CD4-positive, alpha-beta T cell (primary cell): ENCODE measurements at regions not wholly inside any gene's neighbourhood (a gene's known extent, or its start where the extent isn't known, plus 50 kb on each side); places are given as distances from the start of the nearest gene placed in this dataset.

Experiments
- ATAC-seq: fragments of 200-7000 bp; cut with Tn5 transposase; one replicate; pipeline ENCODE4 v1.10.0; 2022; ENCODE audit warnings: mild to moderate bottlenecking; ENCODE audit not compliant: poor library complexity
- CTCF ChIA-PET: fragments of 350-600 bp; sonication (Branson Sonifier 250); formaldehyde crosslinking; loops from one replicate; lab custom pipeline; 2021; ENCODE audit warnings: antibody characterized with exemption, inconsistent platforms; lab: Charles Lee
- POLR2A ChIA-PET: fragments of 350-600 bp; sonication (Branson Sonifier 250); formaldehyde crosslinking; loops from one replicate; lab custom pipeline; 2021; ENCODE audit warnings: antibody characterized with exemption, inconsistent platforms; lab: Charles Lee
- DNase-seq, 14 experiments: peaks; one replicate each; pipeline ENCODE4 v3.0.0-alpha.2; 2013 to 2020; ENCODE audit warnings: mixed read lengths in 2 of 14
- H3K27ac ChIP-seq, 2 donors: one replicate each; pipeline versions ENCODE4 v1.5.1 to v1.7.0; 2013; ENCODE audit warnings: low read length in 2 of 2, low read depth in 1 of 2, mild to moderate bottlenecking in 1 of 2
- H3K27me3 ChIP-seq, 2 experiments: 1 replicate in 1 of 2; 2 replicates in 1 of 2; pipeline versions ENCODE4 v1.6.1 to v1.7.0; 2013; ENCODE audit warnings: low read length in 2 of 2, control low read depth in 1 of 2, mild to moderate bottlenecking in 1 of 2, moderate library complexity in 1 of 2; ENCODE audit not compliant: insufficient read depth in 2 of 2, control insufficient read depth in 1 of 2
- H3K36me3 ChIP-seq: one replicate; pipeline ENCODE4 v1.6.1; 2013; ENCODE audit warnings: low read length, control low read depth; ENCODE audit not compliant: insufficient read depth
- H3K4me1 ChIP-seq: one replicate; pipeline ENCODE4 v1.6.1; 2013; ENCODE audit warnings: low read length, control low read depth; ENCODE audit not compliant: insufficient read depth
- H3K4me3 ChIP-seq: one replicate; pipeline ENCODE4 v1.5.1; 2013; ENCODE audit warnings: mild to moderate bottlenecking, low read length, moderate library complexity
- H3K9me3 ChIP-seq, 2 experiments: 1 replicate in 1 of 2; 2 replicates in 1 of 2; pipeline versions ENCODE4 v1.6.1 to v1.7.0; 2013; ENCODE audit warnings: low read length in 2 of 2, mild to moderate bottlenecking in 2 of 2, control low read depth in 1 of 2, moderate library complexity in 1 of 2; ENCODE audit not compliant: control insufficient read depth in 1 of 2, insufficient read depth in 1 of 2
- H3K27ac Mint-ChIP-seq: one replicate; pipeline ENCODE4 v1.8.0; 2020; ENCODE audit warnings: mixed read lengths
- H3K27me3 Mint-ChIP-seq: one replicate; pipeline ENCODE4 v1.8.0; 2021; ENCODE audit warnings: mixed read lengths
- H3K36me3 Mint-ChIP-seq: one replicate; pipeline ENCODE4 v1.8.0; 2021; ENCODE audit warnings: low read depth, mixed read lengths
- H3K4me1 Mint-ChIP-seq: one replicate; pipeline ENCODE4 v1.8.0; 2021; ENCODE audit warnings: low read depth, mixed read lengths
- H3K4me3 Mint-ChIP-seq: one replicate; pipeline ENCODE4 v1.8.0; 2020; ENCODE audit warnings: mild to moderate bottlenecking, mixed read lengths
- H3K9me3 Mint-ChIP-seq: one replicate; pipeline ENCODE4 v1.8.0; 2020; ENCODE audit warnings: mixed read lengths
- CTCF ChIP-seq: fragments of 200-600 bp; IDR thresholded peaks from one replicate; pipeline ENCODE4 v1.8.0; 2022; ENCODE audit warnings: antibody characterized with exemption, mild to moderate bottlenecking
- intact Hi-C, 2 experiments: fragments of 100-400 bp; cut with DNase I in 1 of 2; cut with micrococcal nuclease in 1 of 2; formaldehyde crosslinking; loops; one replicate each; pipeline versions ENCODE4 v1.15.1 to v1.9.0; 2023 to 2025; cut with DNase I, micrococcal nuclease

DNA sequence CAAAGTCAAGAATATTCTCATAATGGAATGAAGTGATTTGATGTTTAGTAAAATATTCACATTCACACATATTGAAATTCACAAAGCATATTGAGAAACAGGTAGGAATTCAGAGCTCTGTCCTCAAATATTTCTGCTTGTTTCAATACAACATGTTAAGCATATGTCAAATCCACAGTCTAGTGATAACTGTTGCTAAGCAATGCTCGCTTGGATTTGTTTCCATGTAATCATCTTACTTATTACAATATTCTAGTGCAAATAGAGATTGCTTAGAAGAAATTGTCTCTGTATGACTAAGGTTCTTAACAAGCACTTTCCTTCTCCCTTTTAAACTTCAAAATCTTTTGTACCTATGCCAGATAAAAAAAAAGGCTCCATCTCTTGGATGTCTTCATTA is 995.7 kb downstream of the CDH18 start:
- no peaks in the 10 kb centered on the region for H3K27me3 ChIP-seq
- POLR2A ChIA-PET: no interaction called here
- no peaks in the 10 kb centered on the region for H3K36me3 ChIP-seq
- intact Hi-C loops: no loop called here
- no peaks in the 10 kb centered on the region for H3K27me3 Mint-ChIP-seq
- no peaks in the 10 kb centered on the region for H3K4me1 ChIP-seq
- no peak for TF ChIP-seq CTCF
- H3K9me3 ChIP-seq: no peaks in the 10 kb centered on the region
- H3K9me3 Mint-ChIP-seq: peaks cover 2% of the 10 kb centered on the region
- no peak for DNase-seq
- no peak overlapping the region for H3K27ac Mint-ChIP-seq
- H3K4me3 ChIP-seq: no peak overlapping the region
- no peak overlapping the region for H3K4me3 Mint-ChIP-seq
- no peak overlapping the region for H3K27ac ChIP-seq
- CTCF ChIA-PET: no interaction called here
- H3K4me1 Mint-ChIP-seq: no peaks in the 10 kb centered on the region
- H3K36me3 Mint-ChIP-seq: no peaks in the 10 kb centered on the region
- no peak for ATAC-seq

DNA sequence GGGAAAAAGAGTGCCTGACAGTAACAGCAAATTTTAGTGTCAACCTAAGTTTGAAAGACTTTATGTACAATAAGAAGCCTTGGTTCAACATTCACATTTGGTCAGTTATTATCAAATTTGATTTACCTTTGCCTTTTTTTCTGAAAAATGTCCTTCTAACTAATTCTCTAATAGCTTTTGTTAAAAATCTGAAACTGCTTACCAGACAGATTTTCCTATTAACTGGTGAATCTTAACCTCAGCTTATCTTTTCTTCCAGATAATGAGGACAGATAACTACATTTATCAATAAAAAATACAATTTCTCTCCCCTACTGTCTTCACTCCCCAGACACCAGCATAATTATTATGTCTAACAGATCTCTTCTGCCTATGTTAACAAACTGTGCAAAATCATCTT is 988.5 kb downstream of the CDH18 start:
- intact Hi-C loops: no loop called here
- ChIA-PET CTCF (no interaction called here), POLR2A (no interaction called here)
- H3K4me3 ChIP-seq: no peak overlapping the region
- H3K4me1 Mint-ChIP-seq: no peaks in the 10 kb centered on the region
- H3K36me3 ChIP-seq: no peaks in the 10 kb centered on the region
- DNase-seq: no peak
- H3K27me3 ChIP-seq: no peaks in the 10 kb centered on the region
- H3K27me3 Mint-ChIP-seq: no peaks in the 10 kb centered on the region
- no peak for ATAC-seq
- H3K4me1 ChIP-seq: no peaks in the 10 kb centered on the region
- H3K9me3 Mint-ChIP-seq: peaks cover 8% of the 10 kb centered on the region
- H3K27ac ChIP-seq: no peak overlapping the region
- H3K9me3 ChIP-seq: no peaks in the 10 kb centered on the region
- TF ChIP-seq CTCF: no peak
- H3K36me3 Mint-ChIP-seq: no peaks in the 10 kb centered on the region
- H3K4me3 Mint-ChIP-seq: no peak overlapping the region
- H3K27ac Mint-ChIP-seq: no peak overlapping the region

DNA sequence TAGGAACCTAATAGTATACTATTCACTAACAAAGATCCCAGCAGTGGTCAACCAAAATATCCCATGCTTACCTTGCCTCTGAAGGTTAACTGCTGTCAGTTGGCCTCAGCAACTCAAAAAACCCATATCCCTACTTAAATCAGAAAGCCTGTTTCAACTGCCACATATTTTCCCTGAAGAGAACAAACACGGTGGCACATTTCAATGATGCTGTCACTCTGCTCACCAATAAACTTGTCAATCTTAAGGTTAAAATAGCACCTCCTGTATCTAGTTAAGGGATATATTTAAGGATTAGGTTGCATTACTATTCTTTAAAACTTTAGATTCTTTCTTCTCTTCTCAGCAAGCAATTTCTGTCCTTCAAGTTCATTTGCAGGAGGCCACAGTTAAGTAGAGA is 986.9 kb downstream of the CDH18 start:
- H3K27ac Mint-ChIP-seq: no peak overlapping the region
- ATAC-seq (no peak), DNase-seq (no peak)
- peaks cover 9% of the 10 kb centered on the region for H3K9me3 Mint-ChIP-seq
- H3K9me3 ChIP-seq: no peaks in the 10 kb centered on the region
- intact Hi-C loops: no loop called here
- H3K36me3 ChIP-seq: no peaks in the 10 kb centered on the region
- H3K27me3 ChIP-seq: no peaks in the 10 kb centered on the region
- POLR2A ChIA-PET: no interaction called here
- no peaks in the 10 kb centered on the region for H3K4me1 ChIP-seq
- H3K4me3 ChIP-seq: no peak overlapping the region
- no peaks in the 10 kb centered on the region for H3K4me1 Mint-ChIP-seq
- CTCF ChIA-PET: no interaction called here
- no peaks in the 10 kb centered on the region for H3K27me3 Mint-ChIP-seq
- TF ChIP-seq CTCF: no peak
- no peak overlapping the region for H3K4me3 Mint-ChIP-seq
- no peaks in the 10 kb centered on the region for H3K36me3 Mint-ChIP-seq
- no peak overlapping the region for H3K27ac ChIP-seq
